ENCODE measurements at regions not wholly inside any gene's neighbourhood (a gene's known extent, or its start where the extent isn't known, plus 50 kb on each side); places are given as distances from the start of the nearest gene placed in this dataset.

GRCh38 chr13:103862525-103862924 is 796.3 kb upstream of the SLC10A2 start:
- Histone ChIP-seq H2AFZ (ENCODE audit: low read depth, low read length) (no peak overlapping the region), H3K79me2 (ENCODE audit: low read length) (no peaks in the 10 kb centered on the region), H3K4me1 (ENCODE audit: low read length) (no peaks in the 10 kb centered on the region), H4K20me1 (ENCODE audit: insufficient read depth, low read length) (no peaks in the 10 kb centered on the region), H3K27ac (ENCODE audit: low read length) (no peak overlapping the region), H3K9ac (ENCODE audit: low read length) (no peak overlapping the region), H3K9me3 (ENCODE audit: insufficient read depth, low read length) (no peaks in the 10 kb centered on the region), H3K36me3 (replicated peaks; ENCODE audit: low read depth, low read length) (no peaks in the 10 kb centered on the region), H3K27me3 (ENCODE audit: low read depth, low read length) (no peaks in the 10 kb centered on the region), H3K4me2 (ENCODE audit: low read length) (no peak overlapping the region), H3K4me3 (ENCODE audit: low read length) (no peak overlapping the region)
- TF ChIP-seq, protein P1, sequence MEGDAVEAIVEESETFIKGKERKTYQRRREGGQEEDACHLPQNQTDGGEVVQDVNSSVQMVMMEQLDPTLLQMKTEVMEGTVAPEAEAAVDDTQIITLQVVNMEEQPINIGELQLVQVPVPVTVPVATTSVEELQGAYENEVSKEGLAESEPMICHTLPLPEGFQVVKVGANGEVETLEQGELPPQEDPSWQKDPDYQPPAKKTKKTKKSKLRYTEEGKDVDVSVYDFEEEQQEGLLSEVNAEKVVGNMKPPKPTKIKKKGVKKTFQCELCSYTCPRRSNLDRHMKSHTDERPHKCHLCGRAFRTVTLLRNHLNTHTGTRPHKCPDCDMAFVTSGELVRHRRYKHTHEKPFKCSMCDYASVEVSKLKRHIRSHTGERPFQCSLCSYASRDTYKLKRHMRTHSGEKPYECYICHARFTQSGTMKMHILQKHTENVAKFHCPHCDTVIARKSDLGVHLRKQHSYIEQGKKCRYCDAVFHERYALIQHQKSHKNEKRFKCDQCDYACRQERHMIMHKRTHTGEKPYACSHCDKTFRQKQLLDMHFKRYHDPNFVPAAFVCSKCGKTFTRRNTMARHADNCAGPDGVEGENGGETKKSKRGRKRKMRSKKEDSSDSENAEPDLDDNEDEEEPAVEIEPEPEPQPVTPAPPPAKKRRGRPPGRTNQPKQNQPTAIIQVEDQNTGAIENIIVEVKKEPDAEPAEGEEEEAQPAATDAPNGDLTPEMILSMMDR (IDR thresholded peaks at IDR 0.05; ENCODE audit: low read depth, low read length): no peak
- TF ChIP-seq EZH2phosphoT487 (IDR thresholded peaks at IDR 0.05; ENCODE audit: low read depth): no peak

- Histone ChIP-seq H3K27ac (ENCODE audit: low read length) (no peak overlapping the region), H3K27me3 (ENCODE audit: low read depth, low read length) (no peaks in the 10 kb centered on the region), H3K4me3 (ENCODE audit: low read length) (no peak overlapping the region), H3K79me2 (ENCODE audit: low read length) (no peaks in the 10 kb centered on the region), H4K20me1 (ENCODE audit: insufficient read depth, low read length) (no peaks in the 10 kb centered on the region), H3K9ac (ENCODE audit: low read length) (no peak overlapping the region), H3K36me3 (replicated peaks; ENCODE audit: low read depth, low read length) (no peaks in the 10 kb centered on the region), H2AFZ (ENCODE audit: low read depth, low read length) (no peak overlapping the region), H3K9me3 (ENCODE audit: insufficient read depth, low read length) (no peaks in the 10 kb centered on the region), H3K4me2 (ENCODE audit: low read length) (no peak overlapping the region), H3K4me1 (ENCODE audit: low read length) (no peaks in the 10 kb centered on the region)
- no peak for TF ChIP-seq EZH2phosphoT487 (IDR thresholded peaks at IDR 0.05; ENCODE audit: low read depth)
- TF ChIP-seq, protein P1 (IDR thresholded peaks at IDR 0.05; ENCODE audit: low read depth, low read length): no peak
These were observed 793.7 kb upstream of the SLC10A2 start for GRCh38 chr13:103859952-103860351.

- H3K36me3 ChIP-seq (replicated peaks; ENCODE audit: low read depth, low read length): no peaks in the 10 kb centered on the region
- no peaks in the 10 kb centered on the region for H3K27me3 ChIP-seq (ENCODE audit: low read depth, low read length)
- TF ChIP-seq, protein P1 (IDR thresholded peaks at IDR 0.05; ENCODE audit: low read depth, low read length): no peak
- TF ChIP-seq EZH2phosphoT487 (IDR thresholded peaks at IDR 0.05; ENCODE audit: low read depth): no peak
- no peak overlapping the region for H2AFZ ChIP-seq (ENCODE audit: low read depth, low read length)
- no peaks in the 10 kb centered on the region for H3K9me3 ChIP-seq (ENCODE audit: insufficient read depth, low read length)
- H3K4me2 ChIP-seq (ENCODE audit: low read length): no peak overlapping the region
- H3K4me1 ChIP-seq (ENCODE audit: low read length): no peaks in the 10 kb centered on the region
- H3K4me3 ChIP-seq (ENCODE audit: low read length): no peak overlapping the region
- H3K27ac ChIP-seq (ENCODE audit: low read length): no peak overlapping the region
- H3K9ac ChIP-seq (ENCODE audit: low read length): no peak overlapping the region
- H3K79me2 ChIP-seq (ENCODE audit: low read length): no peaks in the 10 kb centered on the region
- H4K20me1 ChIP-seq (ENCODE audit: insufficient read depth, low read length): no peaks in the 10 kb centered on the region
These were observed 785.8 kb upstream of the SLC10A2 start for GRCh38 chr13:103852036-103852435.

- Histone ChIP-seq H3K9ac (ENCODE audit: low read length) (no peak overlapping the region), H3K27ac (ENCODE audit: low read length) (no peak overlapping the region), H3K4me2 (ENCODE audit: low read length) (no peak overlapping the region), H3K9me3 (ENCODE audit: insufficient read depth, low read length) (no peaks in the 10 kb centered on the region), H4K20me1 (ENCODE audit: insufficient read depth, low read length) (no peaks in the 10 kb centered on the region), H3K36me3 (replicated peaks; ENCODE audit: low read depth, low read length) (no peaks in the 10 kb centered on the region), H3K4me1 (ENCODE audit: low read length) (no peaks in the 10 kb centered on the region), H3K4me3 (ENCODE audit: low read length) (no peak overlapping the region), H3K79me2 (ENCODE audit: low read length) (no peaks in the 10 kb centered on the region), H2AFZ (ENCODE audit: low read depth, low read length) (no peak overlapping the region), H3K27me3 (ENCODE audit: low read depth, low read length) (no peaks in the 10 kb centered on the region)
- TF ChIP-seq, protein P1 (IDR thresholded peaks at IDR 0.05; ENCODE audit: low read depth, low read length): no peak
- TF ChIP-seq EZH2phosphoT487 (IDR thresholded peaks at IDR 0.05; ENCODE audit: low read depth): no peak
These were observed 778.3 kb upstream of the SLC10A2 start for GRCh38 chr13:103844471-103844870.

All from OCI-LY3 (cell line).